Transverse colon (tissue), 3 donors: ENCODE measurements at regions not wholly inside any gene's neighbourhood (a gene's known extent, or its start where the extent isn't known, plus 50 kb on each side); places are given as distances from the start of the nearest gene placed in this dataset.

Experiments used
- POLR2A ChIP-seq: fragments of 450-650 bp; IDR thresholded peaks from one replicate; pipeline ENCODE4 v1.6.1; 2016; ENCODE audit warnings: antibody characterized with exemption, mild to moderate bottlenecking, moderate library complexity
- TF ChIP-seq, protein P1 (sequence below), 5 experiments: fragments of 200-600 bp in 3 of 5; fragments of 450-650 bp in 2 of 5; sonication (generic) in 3 of 5; IDR thresholded peaks; 1 replicate in 2 of 5; 2 replicates in 3 of 5; pipeline ENCODE4 v1.5.1; 2016 to 2017; ENCODE audit warnings: antibody characterized with exemption in 5 of 5, inconsistent platforms in 3 of 5, mild to moderate bottlenecking in 2 of 5, moderate library complexity in 1 of 5

GRCh38 chr15:46322753-46323152 lies 687.9 kb downstream of the SQOR start:
- TF ChIP-seq, protein P1, sequence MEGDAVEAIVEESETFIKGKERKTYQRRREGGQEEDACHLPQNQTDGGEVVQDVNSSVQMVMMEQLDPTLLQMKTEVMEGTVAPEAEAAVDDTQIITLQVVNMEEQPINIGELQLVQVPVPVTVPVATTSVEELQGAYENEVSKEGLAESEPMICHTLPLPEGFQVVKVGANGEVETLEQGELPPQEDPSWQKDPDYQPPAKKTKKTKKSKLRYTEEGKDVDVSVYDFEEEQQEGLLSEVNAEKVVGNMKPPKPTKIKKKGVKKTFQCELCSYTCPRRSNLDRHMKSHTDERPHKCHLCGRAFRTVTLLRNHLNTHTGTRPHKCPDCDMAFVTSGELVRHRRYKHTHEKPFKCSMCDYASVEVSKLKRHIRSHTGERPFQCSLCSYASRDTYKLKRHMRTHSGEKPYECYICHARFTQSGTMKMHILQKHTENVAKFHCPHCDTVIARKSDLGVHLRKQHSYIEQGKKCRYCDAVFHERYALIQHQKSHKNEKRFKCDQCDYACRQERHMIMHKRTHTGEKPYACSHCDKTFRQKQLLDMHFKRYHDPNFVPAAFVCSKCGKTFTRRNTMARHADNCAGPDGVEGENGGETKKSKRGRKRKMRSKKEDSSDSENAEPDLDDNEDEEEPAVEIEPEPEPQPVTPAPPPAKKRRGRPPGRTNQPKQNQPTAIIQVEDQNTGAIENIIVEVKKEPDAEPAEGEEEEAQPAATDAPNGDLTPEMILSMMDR (IDR thresholded peaks at IDR 0.05), result no peak
- TF ChIP-seq POLR2A, result no peak
